PC-9 (cell line): ENCODE measurements at regions not wholly inside any gene's neighbourhood (a gene's known extent, or its start where the extent isn't known, plus 50 kb on each side); places are given as distances from the start of the nearest gene placed in this dataset.

ENCODE experiments used
- BruUV-seq: library from RNA; stranded (reverse); fragments of 400-500 nt; replicated peaks from 2 replicates; lab custom pipeline; 2021; lab: Mats Ljungman, UMichigan
- CTCF ChIA-PET: fragments of 300-600 bp; sonication (Branson Sonifier 250); formaldehyde crosslinking; loops from one replicate; lab custom pipeline; 2022; ENCODE audit warnings: antibody characterized with exemption; lab: Charles Lee
- POLR2A ChIA-PET: fragments of 300-600 bp; sonication (Branson Sonifier 250); formaldehyde crosslinking; loops from one replicate; lab custom pipeline; 2022; ENCODE audit warnings: antibody characterized with exemption; ENCODE audit not compliant: unreplicated experiment; lab: Charles Lee
- DNase-seq, 2 experiments: peaks; one replicate each; pipeline versions ENCODE4 v3.0.0 to v3.0.0-alpha.2; 2015 to 2022; ENCODE audit warnings: mixed read lengths in 1 of 2
- H2AFZ ChIP-seq: fragments of 200-600 bp; sonication (generic); 2 replicates; pipeline ENCODE4 v1.8.1; 2017; ENCODE audit warnings: antibody characterized with exemption
- H3F3A ChIP-seq: fragments of 200-600 bp; sonication (generic); 2 replicates; pipeline ENCODE4 v1.8.1; 2017; ENCODE audit warnings: antibody characterized with exemption, mild to moderate bottlenecking, low read depth; ENCODE audit not compliant: insufficient read depth
- H3K27ac ChIP-seq: fragments of 200-600 bp; sonication (generic); 2 replicates; pipeline ENCODE4 v1.6.1; 2016; ENCODE audit warnings: mixed run types
- H3K27me3 ChIP-seq: fragments of 200-600 bp; sonication (generic); 2 replicates; pipeline ENCODE4 v1.6.1; 2016; ENCODE audit warnings: low read depth, mixed run types; ENCODE audit not compliant: insufficient read depth
- H3K36me3 ChIP-seq: fragments of 200-600 bp; sonication (generic); 2 replicates; pipeline ENCODE4 v1.6.1; 2016; ENCODE audit warnings: low read depth, mixed run types
- H3K4me1 ChIP-seq: fragments of 200-600 bp; sonication (generic); replicated peaks from 2 replicates; pipeline ENCODE4 v1.6.1; 2016; ENCODE audit warnings: mixed run types; ENCODE audit not compliant: insufficient read depth
- H3K4me2 ChIP-seq: fragments of 200-600 bp; sonication (generic); 2 replicates; pipeline ENCODE4 v1.6.1; 2017; ENCODE audit warnings: mixed run types
- H3K4me3 ChIP-seq: fragments of 200-600 bp; sonication (generic); 2 replicates; pipeline ENCODE4 v1.6.1; 2016; ENCODE audit warnings: mixed run types
- H3K79me2 ChIP-seq: fragments of 200-600 bp; sonication (generic); 2 replicates; pipeline ENCODE4 v1.6.1; 2017; ENCODE audit warnings: low read depth, mixed run types
- H3K9me2 ChIP-seq: fragments of 200-600 bp; sonication (generic); 2 replicates; pipeline ENCODE4 v1.8.1; 2017; ENCODE audit warnings: mild to moderate bottlenecking; ENCODE audit not compliant: insufficient read depth
- H3K9me3 ChIP-seq: fragments of 200-600 bp; sonication (generic); 2 replicates; pipeline ENCODE4 v1.8.1; 2016; ENCODE audit warnings: low read depth; ENCODE audit not compliant: insufficient read depth
- H4K20me1 ChIP-seq: fragments of 200-600 bp; sonication (generic); 2 replicates; pipeline ENCODE4 v1.8.1; 2017; ENCODE audit not compliant: insufficient read depth
- CTCF ChIP-seq: fragments of 200-600 bp; sonication (generic); conservative IDR thresholded peaks from 2 replicates; pipeline ENCODE4 v1.6.1; 2017; ENCODE audit warnings: mixed run types, antibody characterized with exemption, mild to moderate bottlenecking, moderate library complexity
- EZH2 ChIP-seq: fragments of 200-600 bp; sonication (generic); IDR thresholded peaks from 2 replicates; pipeline ENCODE4 v1.8.0; 2017; ENCODE audit warnings: antibody characterized with exemption, low read depth
- intact Hi-C: fragments of 100-400 bp; cut with micrococcal nuclease; formaldehyde crosslinking; loops from one replicate; pipeline ENCODE4 v1.10.0; 2022; ENCODE audit not compliant: unreplicated experiment

GRCh38 chr13:106213028-106213757 lies 322.3 kb downstream of the EFNB2 start:
- H3K4me1 ChIP-seq = no peaks in the 10 kb centered on the region
- no peaks in the 10 kb centered on the region; the same call in 1 of the 2 replicates for H3K9me3 ChIP-seq
- ChIA-PET CTCF (interaction anchor here (0.9 kb wide), 1 partner anchor 67 kb away, joined by 4 read pairs; no protein-coding TSS in a partner anchor), POLR2A (no interaction called here)
- H3K9me2 ChIP-seq = no peaks in the 10 kb centered on the region
- no peaks in the 10 kb centered on the region for H3K79me2 ChIP-seq
- no peak overlapping the region for H3K4me2 ChIP-seq
- no TSS peak for BruUV-seq
- no peaks in the 10 kb centered on the region for H4K20me1 ChIP-seq
- intact Hi-C loops = no loop called here
- no peaks in the 10 kb centered on the region for H3K27me3 ChIP-seq
- no peak overlapping the region for H3K27ac ChIP-seq
- no peaks in the 10 kb centered on the region for H3F3A ChIP-seq
- no peak overlapping the region for H3K4me3 ChIP-seq
- TF ChIP-seq EZH2 (no peak), CTCF (no peak)
- no peaks in the 10 kb centered on the region for H3K36me3 ChIP-seq
- H2AFZ ChIP-seq = no peak overlapping the region
- DNase-seq = no peak

- DNase-seq = no peak
- no peak overlapping the region for H3K4me2 ChIP-seq
- intact Hi-C loops = no loop called here
- no peaks in the 10 kb centered on the region for H3F3A ChIP-seq
- H3K4me1 ChIP-seq = no peaks in the 10 kb centered on the region
- H3K4me3 ChIP-seq = no peak overlapping the region
- ChIA-PET CTCF (interaction anchor here (0.6 to 0.9 kb wide), 2 partner anchors 66 to 179 kb away, joined by 3 to 4 read pairs; no protein-coding TSS in a partner anchor), POLR2A (no interaction called here)
- H4K20me1 ChIP-seq = no peaks in the 10 kb centered on the region
- H3K27ac ChIP-seq = no peak overlapping the region
- no peaks in the 10 kb centered on the region for H3K79me2 ChIP-seq
- no peaks in the 10 kb centered on the region for H3K27me3 ChIP-seq
- H3K36me3 ChIP-seq = no peaks in the 10 kb centered on the region
- H2AFZ ChIP-seq = no peak overlapping the region
- H3K9me2 ChIP-seq = no peaks in the 10 kb centered on the region
- no TSS peak for BruUV-seq
- H3K9me3 ChIP-seq = no peaks in the 10 kb centered on the region; the same call in 1 of the 2 replicates
- TF ChIP-seq EZH2 (no peak), CTCF (no peak)
Measured at GRCh38 chr13:106212386-106213010, 323.0 kb downstream of the EFNB2 start.

- intact Hi-C loops = no loop called here
- DNase-seq = no peak
- Histone ChIP-seq H2AFZ (no peak overlapping the region), H3K27me3 (no peaks in the 10 kb centered on the region), H3K4me2 (no peak overlapping the region), H3K27ac (no peak overlapping the region), H3F3A (no peaks in the 10 kb centered on the region), H4K20me1 (no peaks in the 10 kb centered on the region), H3K4me3 (no peak overlapping the region), H3K36me3 (no peaks in the 10 kb centered on the region), H3K79me2 (no peaks in the 10 kb centered on the region), H3K4me1 (no peaks in the 10 kb centered on the region), H3K9me2 (no peaks in the 10 kb centered on the region), H3K9me3 (no peaks in the 10 kb centered on the region; the same call in 1 of the 2 replicates)
- ChIA-PET POLR2A (no interaction called here), CTCF (no interaction called here)
- BruUV-seq = no TSS peak
- TF ChIP-seq EZH2 = no peak
- no peak for TF ChIP-seq CTCF
Measured at GRCh38 chr13:106210324-106210723, 325.1 kb downstream of the EFNB2 start.
